ENCODE measurements at regions not wholly inside any gene's neighbourhood (a gene's known extent, or its start where the extent isn't known, plus 50 kb on each side); places are given as distances from the start of the nearest gene placed in this dataset.
"Not testable (repeated sequence)": the region's sequence is repeated elsewhere in the genome, so short reads cannot be mapped to it uniquely, and the experiment has no call there.

DNA sequence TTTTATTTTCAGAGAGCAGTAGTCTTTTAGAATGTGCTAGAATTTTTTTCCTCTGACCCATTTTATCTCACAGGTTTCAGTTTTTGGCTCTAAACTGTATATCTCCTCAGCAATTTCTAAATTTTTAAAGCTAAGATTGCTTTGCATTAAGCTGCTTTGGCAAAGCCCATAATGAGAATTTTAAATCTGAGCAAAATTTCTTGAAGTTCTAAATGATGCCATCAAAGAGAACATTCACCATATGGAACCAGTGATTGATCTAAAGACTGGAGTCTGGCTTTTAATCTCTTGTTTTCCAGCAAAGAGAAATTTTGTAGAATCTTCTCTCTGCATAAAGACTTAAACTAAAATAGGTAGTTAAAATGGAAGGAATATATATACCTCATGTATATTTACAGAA, 313.6 kb downstream of the TBC1D32 start:
- DNase-seq (ENCODE audit: low read depth), result no peak

DNA sequence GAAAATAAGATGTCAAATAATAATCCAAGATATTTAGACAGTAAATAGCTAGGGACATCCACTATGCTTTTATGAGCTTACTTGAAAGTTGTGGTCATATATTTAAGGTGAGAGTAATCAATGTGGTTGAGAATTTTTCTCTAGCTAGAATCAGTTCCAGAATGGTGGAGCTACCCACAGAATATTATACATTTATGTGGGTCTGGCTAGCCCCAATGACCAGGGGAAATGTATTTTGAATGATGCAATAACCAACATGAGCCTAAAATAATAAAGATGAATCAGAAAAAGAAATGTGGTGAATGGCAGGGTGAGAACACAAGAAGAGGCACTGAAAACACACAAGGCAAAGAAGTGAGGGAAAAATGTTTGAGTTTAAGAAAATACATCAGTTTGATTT, 325.7 kb downstream of the TBC1D32 start:
- no peak for DNase-seq (ENCODE audit: low read depth)

DNA sequence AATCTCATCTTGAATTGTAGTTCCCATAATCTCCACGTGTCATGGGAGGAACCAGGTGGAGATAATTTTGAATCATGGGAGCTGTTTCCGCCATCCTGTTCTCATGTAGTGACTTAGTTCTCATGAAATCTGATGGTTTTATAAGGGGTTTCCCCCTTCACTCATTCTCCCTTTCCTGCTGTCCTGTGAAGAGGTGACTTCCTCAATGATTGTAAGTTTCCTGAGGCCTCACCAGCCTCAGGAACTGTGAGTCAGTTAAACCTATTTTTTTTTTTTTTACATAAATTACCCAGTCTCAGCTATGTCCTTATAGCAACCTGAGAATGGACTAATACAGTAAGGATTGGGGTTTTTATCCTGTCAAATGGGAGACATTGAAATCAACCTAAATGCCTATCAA, 328.3 kb downstream of the TBC1D32 start:
- DNase-seq (ENCODE audit: low read depth), result no peak

DNA sequence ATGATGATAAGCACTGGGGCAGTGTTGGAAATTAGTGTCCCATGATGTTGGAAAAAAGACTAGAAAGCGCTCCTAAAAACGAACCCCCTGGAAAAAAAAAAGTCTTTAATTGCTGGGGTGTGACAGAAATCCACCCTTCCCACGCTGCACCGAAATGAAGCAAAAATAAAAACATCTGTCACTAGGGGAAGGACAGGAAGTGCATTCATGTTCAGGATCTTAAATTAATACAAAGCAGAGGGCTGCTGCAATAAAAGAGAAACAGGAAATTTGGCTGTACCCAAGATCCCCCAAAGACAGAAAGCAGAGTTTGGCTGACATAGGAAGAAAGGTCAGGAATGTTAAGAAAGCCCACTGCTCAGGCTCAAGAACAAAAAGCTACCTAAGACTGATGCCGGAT, 333.9 kb downstream of the TBC1D32 start:
- no peak for DNase-seq (ENCODE audit: low read depth)

DNA sequence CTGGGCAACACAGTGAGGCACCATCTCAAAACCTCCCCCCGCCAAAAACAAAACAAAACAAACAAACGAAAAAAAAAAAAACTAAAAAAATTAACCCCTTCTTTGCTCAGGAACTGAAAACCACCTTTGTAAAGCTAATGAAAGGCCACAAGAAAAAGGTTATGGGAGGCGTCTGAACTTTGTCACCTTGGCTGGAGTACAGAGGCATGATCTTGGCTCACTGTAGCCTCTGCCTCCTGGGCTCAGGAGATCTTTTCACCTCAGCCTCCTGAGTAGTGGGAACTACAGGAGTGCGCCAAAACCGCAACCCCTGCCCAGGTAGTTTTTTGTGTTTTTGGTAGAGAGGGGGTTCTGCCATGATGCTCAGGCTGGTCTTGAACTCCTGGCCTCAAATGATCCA, 337.9 kb downstream of the TBC1D32 start:
- DNase-seq (ENCODE audit: low read depth), result no peak

DNA sequence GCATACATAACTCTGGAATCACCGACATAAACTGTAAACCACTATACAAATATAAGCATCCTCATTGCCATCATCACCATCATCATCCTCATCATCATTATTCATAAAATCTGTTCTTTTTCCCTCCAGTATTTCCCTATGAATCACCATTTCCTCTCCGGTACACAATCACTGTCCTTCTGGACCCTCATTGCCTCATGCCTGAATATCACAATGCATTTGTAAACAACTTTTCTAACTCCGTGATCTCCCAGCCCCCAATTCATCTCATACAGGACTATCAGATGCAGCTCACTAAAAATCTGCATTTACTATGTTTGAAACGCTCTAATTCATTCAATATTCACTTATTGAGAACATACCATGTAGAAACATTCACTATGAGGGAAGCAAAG, 339.7 kb downstream of the TBC1D32 start:
- DNase-seq (ENCODE audit: low read depth), result no peak

DNA sequence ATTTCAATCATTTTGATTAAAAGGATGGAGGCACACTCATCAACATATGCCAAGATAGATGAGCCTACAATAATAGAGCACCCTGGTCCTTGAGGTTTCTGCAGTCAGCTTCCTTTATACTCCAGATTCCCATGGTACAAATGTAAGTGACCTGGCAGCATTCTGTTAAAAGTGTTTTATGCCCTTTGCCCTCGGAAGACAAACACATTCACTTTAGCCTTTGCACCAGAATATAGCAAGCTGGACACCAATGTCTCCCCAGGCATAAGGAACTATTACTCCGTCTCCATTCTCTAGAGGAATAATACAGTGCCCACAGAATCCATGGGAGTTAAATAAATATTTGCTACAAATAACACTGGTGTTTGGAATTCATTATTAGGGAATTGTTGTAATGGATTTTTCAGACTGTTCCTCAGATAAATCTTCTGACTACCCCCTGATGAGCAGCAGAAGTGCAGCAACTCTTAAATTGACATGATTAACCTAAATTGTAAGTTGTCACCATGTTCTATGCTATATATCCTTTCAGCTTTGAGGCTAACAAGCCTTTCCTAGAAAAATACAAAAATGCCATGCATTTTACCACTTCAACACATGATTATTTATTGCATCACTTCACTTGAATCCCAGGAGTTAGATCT, 340.2 kb downstream of the TBC1D32 start:
- no peak for DNase-seq (ENCODE audit: low read depth)

DNA sequence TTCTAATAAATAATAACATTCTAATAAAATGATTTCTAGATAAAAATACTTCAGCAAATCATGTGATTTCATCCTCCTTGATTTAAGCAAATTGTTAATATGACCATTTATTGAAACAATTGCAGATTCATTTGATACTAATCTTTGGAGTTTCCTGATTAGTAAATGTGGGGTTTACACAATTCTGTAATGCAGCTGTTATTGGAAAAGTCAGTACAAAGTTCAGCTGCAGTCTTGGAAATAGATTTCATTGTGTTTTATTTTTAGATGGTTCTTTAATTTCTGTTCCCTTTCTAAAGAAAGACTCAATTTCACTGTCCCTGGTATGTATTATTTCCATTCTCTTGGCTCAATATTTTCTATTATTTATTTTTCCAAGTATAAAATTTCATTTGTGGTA, 342.0 kb downstream of the TBC1D32 start:
- no peak for DNase-seq (ENCODE audit: low read depth)

DNA sequence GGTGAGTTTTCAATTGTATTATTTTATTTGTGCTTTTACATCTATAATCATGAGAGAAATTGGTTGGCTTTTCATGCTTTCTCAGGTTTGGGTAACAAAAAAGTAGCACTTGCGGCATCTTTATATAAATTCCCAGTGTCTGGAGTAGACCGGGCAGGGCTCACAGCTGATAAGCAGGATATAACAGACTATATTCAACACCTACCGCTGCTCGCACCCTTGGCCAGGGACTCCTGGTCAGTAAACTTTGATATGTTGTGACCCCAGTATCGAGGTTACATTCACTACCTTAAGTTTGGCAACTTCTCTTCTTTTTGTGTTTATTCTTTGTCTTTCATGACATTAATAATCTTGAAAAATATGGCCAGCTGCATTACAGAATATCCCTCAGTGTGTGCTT, 343.4 kb downstream of the TBC1D32 start:
- no peak for DNase-seq (ENCODE audit: low read depth)

DNA sequence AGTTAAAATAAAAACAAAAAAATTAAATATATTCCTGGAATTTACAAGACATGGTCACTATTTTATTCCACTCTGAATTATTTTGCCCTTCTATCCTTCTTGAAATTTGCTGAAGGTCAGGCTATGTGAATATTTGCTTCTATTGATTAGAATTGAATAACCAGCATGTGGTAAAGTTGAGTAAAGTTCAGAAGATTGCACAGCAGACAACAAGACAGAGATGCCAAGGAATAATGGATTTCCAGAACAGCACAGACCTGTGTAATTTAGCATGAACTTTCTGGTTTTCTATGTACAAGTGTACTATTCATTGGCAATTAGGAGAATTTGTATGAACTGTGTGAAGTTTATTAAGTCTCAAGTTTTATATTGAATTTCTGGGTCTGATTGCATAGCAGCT, 352.4 kb downstream of the TBC1D32 start:
- DNase-seq (ENCODE audit: low read depth), result no peak

DNA sequence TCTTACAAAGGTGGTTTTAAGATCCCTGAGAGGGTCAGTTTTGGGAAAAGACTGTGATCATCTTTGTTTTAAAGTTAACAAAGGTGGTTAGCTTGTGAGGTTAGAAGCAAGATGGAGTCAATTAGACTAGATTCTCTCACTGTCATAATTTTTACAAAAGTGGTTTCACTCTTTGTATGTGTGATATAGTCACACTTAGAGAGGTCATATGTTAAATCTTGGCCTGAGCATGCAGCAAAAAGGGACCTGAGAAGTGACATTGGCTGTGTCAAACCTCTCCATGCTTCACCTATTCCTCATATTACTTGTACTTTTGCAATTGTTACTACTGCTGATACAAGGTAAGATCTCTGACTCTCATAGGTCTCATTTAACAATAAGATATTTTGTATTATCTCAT, 368.0 kb downstream of the TBC1D32 start:
- DNase-seq (ENCODE audit: low read depth), result no peak

DNA sequence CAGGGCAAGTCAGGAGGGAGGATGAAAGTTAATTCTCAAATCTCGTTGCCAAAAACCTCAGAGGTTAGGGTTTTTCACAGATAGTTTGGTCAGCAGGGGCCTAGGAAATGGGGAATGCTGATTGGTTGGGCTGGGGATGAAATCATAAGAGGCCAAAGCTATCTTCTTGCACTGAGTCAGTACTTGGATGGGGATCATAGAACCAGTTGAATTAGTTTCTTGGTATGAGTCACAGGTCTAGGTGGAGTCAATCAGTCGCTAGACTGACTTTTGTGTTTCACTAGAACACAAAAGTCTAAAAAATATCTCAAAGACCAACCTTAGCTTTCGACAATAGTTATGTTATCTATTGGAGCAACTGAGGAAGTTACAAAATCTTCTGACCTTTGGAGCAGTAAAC, 368.5 kb downstream of the TBC1D32 start:
- no peak for DNase-seq (ENCODE audit: low read depth)

DNA sequence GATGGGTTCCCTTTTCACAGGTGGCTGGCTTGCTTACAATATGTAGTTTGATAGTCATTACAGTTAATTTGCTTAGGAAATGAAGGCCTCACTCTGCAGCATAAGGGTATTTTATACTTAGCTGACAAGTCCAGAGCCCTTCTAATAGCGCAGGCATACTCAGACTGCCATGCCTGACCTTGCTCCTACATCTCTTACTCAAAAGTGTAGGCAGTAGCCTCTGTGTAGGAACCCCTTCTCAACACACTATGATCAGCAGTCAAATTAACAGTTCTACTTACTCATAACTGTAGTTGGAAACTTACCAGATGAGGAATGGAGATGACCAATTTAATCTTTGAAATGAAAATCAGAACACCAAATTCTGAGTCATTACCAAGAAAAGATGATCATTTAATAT, 373.5 kb downstream of the TBC1D32 start:
- no peak for DNase-seq (ENCODE audit: low read depth)

DNA sequence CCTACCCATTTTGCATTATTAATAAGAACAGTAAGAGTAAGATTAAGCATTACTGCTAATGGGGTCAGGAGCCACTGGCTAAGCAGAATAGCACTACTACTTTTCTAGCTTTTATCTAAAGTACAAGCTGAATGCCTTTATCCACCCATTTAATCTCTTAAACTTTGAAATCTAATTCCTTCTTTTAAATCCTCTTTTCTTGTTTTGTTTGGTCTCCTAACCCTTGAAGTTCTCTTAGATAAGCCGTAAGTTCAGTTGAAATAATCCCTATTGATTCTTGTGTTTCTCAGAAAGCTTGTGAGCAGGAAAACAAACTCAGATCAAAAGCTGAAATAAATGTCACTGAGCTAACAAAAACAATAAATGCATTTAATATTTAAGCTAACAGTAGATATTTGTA, 380.2 kb downstream of the TBC1D32 start:
- no peak for DNase-seq (ENCODE audit: low read depth)

DNA sequence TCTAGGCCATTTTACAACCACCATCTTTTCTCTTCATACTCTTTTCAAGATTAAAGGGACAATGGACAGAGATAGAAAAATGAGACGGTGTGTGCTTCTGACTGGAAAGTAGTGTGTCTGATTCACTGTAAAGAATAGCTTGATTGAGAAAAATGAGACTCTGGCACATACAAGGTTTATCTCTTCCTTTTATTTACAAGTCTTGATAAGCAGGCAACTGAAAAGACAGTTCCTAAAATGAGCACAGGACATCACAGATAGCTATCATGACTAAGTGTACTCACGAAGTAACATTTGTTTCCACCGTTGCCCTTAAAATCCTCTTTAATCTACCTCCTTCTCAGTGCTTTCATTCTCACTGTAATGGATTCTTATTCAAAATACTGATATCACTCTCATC, 383.0 kb downstream of the TBC1D32 start:
- DNase-seq (ENCODE audit: low read depth), result no peak

DNA sequence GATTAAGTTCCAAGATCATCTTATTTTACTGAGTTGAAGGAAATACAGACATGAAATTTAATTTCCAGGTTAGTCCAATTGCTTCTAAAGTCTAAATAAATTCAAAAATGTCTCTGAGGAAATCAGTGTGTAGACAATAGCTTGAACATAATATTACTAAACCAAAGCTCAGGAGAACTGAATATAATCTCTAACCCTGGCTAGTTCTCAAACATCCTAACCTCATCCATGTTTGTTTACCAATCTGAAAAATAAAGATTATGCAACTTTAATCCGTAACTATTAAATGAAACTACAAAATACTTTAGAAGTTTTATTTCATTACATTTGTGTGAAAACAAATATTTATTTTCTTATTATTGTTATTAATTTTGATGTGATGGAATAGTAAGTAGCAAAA, 387.2 kb downstream of the TBC1D32 start:
- no peak for DNase-seq (ENCODE audit: low read depth)

DNA sequence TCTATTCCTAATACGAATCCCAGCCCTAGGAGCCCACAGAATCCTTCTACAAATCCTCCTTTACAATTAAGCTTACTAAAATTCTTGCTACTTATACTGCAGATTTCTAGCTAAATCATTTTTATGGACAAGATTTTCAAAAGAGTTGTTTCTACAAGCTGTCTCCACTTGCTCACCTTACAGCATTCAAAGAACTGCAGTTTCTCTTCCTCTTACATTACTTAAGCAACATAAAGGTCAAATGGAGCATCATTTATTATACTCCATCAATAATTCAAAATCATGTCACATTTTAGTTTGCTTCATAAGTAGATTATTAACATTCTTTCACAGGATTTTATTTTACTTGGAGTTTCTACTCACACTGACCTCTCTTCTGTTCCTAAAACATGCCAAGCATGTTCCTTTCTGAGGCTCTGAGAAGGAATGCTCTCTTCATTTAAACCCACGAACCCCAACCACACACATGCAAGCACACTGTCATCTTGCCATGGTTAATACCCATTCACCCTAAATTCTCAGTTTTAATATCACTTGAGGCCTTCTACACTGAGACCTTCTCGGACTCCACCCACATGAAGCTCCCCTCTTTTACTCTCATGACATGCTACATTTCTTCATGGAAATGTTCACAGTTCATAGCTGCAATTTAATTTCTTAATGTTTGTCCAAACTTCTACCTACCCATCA, 388.2 kb downstream of the TBC1D32 start:
- no peak for DNase-seq (ENCODE audit: low read depth)

DNA sequence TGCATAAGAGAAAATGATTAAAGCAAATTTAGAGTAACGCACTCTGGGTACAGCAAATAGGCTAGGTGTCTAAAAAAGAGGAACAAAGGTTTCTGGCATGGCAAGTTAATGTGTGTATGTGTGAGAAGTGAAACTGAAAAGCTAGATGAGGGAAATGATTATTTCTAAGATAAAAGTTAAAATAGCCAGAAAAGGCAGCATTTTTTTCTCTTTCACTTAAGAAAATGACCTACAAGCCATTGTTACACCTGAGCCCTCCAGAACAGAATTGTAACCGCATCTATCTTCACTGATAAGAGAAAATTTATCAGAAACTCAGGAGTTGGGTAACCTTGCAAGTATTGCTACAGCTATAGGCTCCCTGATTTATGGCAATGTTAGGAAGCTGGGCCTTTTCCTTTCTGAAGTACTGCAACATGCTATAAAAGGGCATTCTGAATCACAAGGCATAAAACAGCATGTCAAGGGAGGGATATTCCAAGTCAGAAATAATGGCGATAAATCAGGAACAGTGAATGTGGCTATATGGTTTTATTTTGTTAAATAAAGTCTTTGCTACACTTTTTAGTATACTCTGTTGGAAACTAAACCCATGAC, 395.3 kb downstream of the TBC1D32 start:
- DNase-seq (ENCODE audit: low read depth), result no peak

DNA sequence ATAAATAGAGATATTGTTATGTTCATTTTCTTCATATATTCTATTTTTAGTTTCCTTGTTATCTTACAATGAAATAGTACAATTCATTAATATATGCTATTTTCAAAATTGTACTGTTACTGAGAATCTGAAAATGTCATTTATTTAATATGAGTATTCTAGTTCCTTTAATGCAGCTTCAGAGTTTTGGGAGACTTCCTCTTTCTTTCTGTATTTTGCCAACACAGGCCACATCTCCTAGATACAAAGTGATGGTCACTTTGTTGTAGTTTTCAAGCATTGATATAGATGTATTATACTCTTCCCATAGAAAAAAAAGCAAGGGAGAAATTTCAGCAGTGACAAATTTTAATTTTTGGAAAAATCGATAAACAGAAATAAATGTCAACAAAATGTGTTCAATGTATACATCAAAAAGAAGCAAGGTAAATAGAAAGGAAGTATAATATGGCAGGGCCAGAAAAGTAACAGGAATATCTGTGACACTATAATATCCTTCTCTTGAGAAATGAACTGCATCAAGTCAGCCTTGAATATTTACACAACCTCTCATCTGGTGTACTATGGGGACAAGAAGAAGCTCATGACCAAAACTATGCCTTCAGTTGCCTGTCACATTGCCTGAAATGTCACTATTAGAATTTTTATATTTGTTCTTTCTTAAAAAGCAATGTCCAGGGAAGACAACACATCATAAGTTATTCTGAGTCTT, 396.0 kb downstream of the TBC1D32 start:
- no peak for DNase-seq (ENCODE audit: low read depth)

DNA sequence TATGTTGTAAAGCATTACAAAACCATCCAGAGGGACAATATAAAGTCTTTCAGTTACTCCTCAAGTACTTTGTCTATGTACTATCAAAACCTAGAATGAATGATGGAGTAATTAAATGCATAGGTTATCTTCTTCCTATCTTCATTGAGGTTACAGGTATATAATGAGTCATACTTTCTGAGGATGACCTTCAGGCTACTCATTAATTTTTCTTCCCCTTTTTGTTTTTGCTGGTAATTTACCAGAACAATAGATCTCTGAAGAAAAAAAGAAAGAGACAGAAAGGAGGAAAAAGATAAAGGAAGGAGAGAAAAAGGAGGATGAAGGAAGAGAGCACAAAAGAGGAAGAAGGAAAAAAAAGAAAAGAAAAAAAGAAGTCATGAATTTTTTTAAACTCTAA, 398.4 kb downstream of the TBC1D32 start:
- no peak for DNase-seq (ENCODE audit: low read depth)

DNA sequence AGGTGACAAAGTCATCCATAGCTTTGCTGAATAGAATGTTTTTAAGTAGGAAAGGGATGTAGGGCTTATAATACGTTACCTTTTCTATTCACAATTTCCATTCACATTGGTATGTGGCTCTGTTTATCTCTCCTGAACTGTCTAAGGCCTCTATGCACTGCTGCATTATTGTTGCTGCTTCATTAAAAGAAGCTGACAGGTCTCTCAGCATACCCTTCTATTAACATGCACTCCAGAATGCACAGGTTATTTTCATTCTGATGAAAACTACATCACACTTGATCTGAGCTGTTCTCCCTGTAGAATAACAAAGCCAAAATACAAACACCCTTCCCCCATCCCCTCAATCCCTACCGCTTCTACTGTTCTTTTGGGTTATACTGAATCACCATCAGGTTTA, 399.3 kb downstream of the TBC1D32 start:
- DNase-seq (ENCODE audit: low read depth), result no peak

DNA sequence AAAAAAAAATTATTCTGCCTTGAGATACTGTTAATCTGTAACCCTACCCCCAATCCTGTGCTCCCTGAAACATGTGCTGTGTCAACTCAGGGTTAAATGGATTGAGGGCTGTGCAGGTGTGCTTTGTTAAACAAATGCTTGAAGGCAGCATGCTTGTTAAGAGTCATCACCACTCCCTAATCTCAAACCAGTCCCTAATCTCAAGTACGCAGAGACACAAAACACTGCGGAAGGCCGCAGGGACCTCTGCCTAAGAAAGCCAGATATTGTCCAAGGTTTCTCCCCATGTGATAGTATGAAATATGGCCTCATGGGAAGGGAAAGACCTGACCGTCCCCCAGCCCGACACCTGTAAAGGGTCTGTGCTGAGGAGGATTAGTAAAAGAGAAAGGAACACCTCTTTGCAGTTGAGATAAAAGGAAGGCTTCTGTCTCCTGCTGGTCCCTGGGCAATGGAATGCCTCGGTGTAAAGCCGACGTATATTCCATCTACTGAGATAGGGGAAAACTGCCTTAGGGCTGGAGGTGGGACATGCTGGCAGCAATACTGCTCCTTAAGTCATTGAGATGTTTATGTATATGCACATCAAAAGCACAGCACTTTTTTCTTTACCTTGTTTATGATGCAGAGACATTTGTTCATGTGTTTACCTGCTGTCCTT, 402.6 kb downstream of the TBC1D32 start:
- DNase-seq (ENCODE audit: low read depth), result not testable (repeated sequence)

DNA sequence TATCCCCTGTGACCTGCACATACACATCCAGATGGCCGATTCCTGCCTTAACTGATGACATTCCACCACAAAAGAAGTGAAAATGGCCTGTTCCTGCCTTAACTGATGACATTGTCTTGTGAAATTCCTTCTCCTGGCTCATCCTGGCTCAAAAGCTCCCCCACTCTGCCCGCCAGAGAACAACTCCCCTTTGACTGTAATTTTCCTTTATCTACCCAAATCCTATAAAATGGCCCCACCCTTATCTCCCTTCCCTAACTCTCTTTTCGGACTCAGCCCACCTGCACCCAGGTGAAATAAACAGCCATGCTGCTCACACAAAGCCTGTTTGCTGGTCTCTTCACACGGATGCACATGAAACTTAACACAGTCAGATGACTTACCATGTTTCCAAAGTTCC, 403.8 kb downstream of the TBC1D32 start:
- not testable (repeated sequence) for DNase-seq (ENCODE audit: low read depth)

Data from activated T-helper 1 cell treated with Interleukin-2 at 50 U/mL for 16 hours (primary cell).